GDM1 (cell line): ENCODE measurements at regions not wholly inside any gene's neighbourhood (a gene's known extent, or its start where the extent isn't known, plus 50 kb on each side); places are given as distances from the start of the nearest gene placed in this dataset.

Source experiments
- DNase-seq: peaks from one replicate; lab custom pipeline; 2025; lab: John Stamatoyannopoulos, UW

- DNase-seq: peak; percentile 45
Observed at GRCh38 chr13:44096901-44097300, 217.2 kb downstream of the LACC1 start.

- DNase-seq: no peak
Observed at GRCh38 chr13:44098559-44098958, 218.9 kb downstream of the LACC1 start.

- DNase-seq: no peak
Observed at GRCh38 chr13:44101347-44102083, 221.8 kb downstream of the LACC1 start.

- DNase-seq: no peak
Observed at GRCh38 chr13:44103429-44104196, 223.9 kb downstream of the LACC1 start.

- no peak for DNase-seq
Observed at GRCh38 chr13:44104197-44104490, 224.4 kb downstream of the LACC1 start.

DNA sequence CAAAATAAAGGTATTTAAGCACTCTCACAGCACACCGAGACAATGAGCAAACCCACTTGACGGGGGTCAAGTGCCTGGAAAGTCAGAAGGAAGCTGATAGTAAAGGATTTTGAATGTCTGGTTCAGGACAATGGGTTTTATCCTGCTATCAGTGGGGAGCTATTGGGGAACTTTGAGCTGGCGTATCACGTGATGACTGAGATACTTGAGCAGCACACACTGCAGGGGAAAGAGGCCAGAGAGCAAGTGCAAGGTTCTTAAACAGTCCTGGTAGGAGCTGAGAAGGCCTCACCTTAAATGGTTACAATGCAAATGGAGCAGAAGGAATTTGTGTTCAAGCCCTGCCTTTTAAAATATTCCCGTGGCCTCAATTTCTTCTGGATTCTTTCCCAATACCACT, 225.3 kb downstream of the LACC1 start:
- no peak for DNase-seq

DNA sequence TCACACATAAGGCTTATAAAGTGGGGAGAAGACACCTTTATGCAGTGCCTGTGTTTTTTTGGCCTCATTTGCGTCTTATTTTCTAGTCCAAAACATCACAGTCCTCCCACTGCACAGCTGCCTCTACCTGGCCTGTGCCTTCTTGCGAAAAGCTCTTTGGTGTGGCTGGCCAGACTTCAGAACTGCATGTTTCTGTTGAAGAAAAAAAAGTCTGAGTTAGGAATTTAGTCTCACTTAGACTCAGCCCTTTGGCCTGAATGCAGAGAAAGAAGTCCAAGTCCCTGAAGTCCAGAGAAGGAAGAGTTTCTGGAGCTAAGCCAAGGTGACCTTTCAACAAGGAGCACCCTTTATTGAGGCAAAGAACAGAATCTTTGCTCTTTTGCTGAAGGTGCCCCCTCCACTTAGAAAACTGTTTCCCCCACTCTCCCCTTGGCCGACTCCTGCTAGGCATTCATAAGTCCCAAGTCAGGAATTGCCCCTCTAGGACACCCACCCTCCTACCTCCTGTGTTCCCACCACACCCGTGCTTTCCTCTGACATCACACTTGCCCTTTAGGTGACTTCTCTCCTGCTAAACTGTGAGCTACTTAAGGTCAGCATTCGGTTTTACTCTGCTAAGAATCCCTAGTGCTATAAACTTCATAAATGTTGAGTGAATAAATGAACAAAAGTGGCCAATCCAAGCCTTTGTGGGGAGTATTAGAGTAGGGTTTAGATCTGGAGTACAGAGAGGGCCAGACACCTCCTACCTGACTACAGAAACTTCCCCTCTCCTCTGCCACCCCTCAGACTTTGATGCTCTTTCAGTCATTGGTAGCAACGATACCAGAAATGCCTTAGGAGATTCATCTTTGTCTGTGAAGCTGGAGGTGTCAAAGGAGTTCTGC, 226.8 kb downstream of the LACC1 start:
- no peak for DNase-seq

- no peak for DNase-seq
Observed at GRCh38 chr13:44107357-44108121, 227.8 kb downstream of the LACC1 start.

DNA sequence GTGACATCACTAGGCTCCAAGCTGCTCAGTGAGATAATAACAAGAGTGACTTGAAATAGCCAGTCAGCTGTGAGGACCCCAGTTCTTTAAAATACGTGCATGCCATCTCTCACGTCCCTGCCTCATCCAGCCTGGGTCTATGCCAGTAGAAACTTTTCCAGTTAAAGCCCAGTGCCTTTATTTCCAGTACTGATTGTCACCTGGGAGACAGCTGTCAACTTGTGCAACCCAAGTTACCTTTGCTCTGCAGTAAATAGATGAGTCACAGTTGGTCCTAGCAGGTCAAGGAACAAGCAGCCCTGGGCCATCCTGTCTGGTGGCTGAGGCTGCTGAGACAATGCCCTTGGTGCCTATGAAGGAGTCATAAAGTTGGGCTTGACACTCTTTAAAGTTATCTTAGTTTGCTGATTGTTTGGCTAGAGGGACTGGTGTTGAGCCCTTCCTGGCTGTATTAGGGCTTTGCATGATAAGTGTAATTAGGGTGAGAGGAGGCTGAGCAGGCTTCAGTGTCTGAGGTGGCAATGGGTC, 228.7 kb downstream of the LACC1 start:
- DNase-seq: no peak

DNA sequence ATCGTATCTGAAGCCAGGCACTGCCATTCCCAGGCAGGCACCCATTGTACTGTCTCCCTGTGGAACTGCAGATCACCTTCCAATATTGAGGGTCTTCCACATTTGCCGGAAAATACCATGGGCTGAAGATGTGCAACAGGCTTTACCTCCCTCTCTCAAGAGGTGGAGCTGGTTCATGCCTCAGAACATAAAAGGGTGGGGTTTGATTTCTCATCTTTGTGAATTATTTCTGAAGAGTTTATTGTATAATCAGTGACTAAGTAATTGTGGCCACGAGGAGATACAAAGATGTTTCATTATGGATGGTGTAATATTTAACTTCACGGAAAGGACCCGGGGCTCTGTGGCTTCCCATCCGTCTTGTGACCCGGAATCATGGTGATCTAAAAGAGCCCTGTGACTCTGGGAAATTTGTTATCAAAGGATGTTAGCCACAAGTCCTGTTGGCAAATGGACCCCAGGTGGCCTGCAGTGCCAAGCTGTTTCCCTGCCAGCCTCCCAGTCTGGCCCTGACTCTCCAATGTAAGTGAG, 230.5 kb downstream of the LACC1 start:
- DNase-seq: no peak

DNA sequence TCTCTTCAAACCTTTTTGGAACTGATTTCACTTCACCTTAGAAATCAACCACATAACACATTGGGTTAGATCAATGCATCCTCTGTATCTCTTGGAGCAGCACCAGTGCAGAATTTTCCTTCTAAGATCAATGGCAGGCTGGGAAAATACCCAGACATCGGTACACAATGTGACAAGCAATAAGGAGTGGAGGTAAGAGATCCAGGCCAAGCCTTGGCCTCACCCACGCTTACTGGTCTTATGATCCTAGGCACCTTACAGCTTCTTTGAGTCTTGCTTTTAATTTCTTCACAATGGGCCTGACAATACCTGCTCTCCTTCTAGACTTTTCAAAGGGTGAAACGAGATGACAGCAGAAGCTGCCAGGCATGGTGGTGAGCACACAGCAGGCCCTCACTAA, 232.0 kb downstream of the LACC1 start:
- DNase-seq: no peak

GRCh38 chr13:44112700-44113329, 233.1 kb downstream of the LACC1 start:
- DNase-seq: no peak

DNA sequence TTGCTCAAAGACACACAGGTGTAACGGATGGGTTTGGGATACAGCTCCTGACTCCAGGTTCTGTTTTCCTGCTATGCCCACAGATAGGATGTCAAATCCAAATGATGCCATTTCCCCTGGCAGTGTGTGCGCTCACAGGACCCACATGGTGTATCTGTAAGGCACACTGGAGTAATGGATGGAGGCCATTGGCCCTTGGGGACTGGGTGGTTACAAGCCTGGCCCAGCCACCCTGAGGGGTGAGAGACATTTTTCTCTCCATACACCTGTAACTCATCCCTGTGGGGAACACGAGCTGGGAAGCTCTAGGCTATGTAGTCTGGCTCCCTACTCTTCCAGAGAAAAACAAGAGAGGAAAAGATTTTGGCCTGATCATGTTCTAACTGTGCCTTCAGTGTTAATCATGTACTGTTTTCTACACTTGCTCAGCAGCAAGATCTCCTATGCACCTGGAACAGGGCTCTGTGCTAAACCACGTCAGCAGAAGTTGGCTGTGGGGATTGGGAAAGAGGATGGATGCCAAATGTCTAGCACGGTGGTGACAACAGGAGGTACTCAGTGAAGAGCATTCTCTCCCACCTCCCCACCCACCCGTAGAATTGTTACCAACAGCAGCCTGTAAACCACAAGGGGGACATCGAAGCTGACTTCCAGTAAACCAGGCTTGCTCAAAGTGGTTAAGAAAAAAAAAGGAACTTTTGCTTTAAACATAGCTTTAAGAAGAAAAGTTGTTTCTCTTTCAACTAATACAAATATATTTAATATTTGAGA, 237.0 kb downstream of the LACC1 start:
- DNase-seq: peak; percentile 27

- DNase-seq: no peak
Observed at GRCh38 chr13:44117351-44117750, 237.6 kb downstream of the LACC1 start.

DNA sequence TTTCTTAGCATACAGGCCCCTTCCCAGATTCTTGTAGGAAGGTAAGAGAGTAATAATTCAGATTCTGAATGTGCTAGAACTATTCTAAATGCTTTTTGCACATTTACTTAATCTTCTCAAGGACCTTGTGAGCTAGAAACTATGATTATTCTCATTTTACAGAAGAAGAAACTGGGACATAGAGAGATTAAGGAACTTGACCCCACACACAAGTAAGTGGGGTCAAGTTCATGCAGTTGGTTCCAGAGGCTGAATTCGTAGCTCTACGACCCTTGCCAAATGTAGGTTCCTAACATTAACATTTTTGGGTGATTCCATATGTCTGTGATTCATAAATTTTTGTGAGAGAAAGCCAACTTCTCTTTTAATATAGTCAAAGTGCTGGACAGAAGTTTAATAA, 238.1 kb downstream of the LACC1 start:
- no peak for DNase-seq

- no peak for DNase-seq
Observed at GRCh38 chr13:44118881-44119280, 239.2 kb downstream of the LACC1 start.

DNA sequence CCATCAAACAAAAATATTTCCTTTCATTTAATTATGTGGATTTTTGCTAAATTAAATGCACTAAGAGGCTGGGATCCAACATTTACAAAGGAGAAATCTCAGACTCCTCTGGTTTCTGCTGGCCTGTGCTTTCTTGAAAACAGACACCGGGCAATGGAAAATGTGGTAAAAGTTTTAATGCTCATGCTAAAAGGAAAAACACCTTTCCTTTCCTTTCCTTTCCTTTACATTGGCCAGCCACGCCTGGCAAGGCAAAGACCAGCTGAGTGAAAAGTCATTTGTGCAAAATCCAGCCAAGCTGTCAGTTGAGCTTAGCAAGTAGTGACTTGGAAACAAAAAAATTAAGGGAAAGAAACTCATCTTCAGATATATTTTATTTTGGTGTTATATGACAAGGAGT, 240.3 kb downstream of the LACC1 start:
- DNase-seq: no peak

DNA sequence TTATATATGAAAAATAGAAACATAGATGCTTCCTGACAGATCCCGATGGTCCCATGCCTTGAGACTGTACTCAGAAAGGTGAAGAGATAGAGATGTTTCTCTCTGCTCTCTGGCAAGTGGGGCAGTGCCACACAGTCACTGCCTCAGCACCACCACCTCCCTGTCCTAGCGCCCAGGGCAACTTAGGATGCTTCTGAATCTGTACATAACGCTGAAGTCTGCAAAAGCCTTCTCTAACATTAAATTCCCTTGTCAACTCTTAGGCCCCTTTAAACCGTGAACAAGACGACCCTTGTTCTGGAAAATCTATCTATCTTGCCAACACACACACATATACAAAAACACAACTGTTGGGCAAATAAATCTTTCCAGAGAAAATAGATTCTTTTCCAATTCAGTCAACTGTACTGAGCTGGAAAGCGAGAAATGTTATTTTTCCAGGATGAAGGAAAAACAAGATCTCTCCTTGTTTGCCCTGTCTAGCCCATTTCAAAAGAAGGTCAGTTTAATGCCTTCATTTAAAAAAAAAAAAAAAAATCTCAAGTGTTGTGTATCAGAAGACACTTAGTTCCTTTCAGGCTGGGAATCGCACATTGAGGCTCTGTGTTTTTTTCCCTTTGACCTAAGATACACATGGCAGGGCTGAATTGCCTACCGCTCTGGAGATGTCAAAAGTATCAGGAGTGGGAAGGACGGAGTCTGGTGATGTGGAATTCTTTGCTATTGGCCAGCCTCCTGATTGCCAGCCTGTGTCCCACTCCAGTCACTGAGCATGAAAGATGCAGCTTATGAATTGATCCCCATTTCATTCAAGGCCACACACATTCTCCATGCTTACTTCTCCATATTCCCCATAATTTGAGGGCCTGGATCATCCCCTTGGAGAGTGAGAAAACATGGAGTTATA, 241.4 kb downstream of the LACC1 start:
- DNase-seq: no peak

GRCh38 chr13:44124352-44124751, 244.6 kb downstream of the LACC1 start:
- DNase-seq: no peak
